ENCODE measurements at regions not wholly inside any gene's neighbourhood (a gene's known extent, or its start where the extent isn't known, plus 50 kb on each side); places are given as distances from the start of the nearest gene placed in this dataset.

- DNase-seq = no peak
Measured at GRCh38 chr3:22969276-22969675, 233.9 kb upstream of the UBE2E2 start.

GRCh38 chr3:22971497-22971896 is 231.6 kb upstream of the UBE2E2 start:
- DNase-seq = no peak

DNA sequence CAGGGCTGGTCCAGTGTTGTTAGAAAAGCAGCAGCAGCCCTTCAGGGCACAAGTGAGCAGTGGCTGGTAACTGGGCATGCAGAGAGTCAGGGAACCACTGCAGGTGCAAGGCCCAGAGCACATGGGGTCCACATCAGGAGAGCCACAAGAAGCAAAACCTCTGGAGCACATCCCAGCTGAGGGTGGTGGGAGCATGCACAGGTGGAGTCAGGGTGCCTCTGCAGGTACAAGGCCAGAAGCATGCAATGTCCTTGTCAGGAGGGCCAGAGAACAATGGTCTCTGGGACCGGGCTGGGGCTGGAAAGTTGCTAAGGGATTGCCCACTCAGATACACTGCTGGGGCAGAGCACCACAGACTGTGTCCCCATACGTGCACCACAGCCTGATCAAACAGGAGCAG is 226.1 kb upstream of the UBE2E2 start:
- no peak for DNase-seq

- no peak for DNase-seq
Measured at GRCh38 chr3:22977650-22978289, 225.4 kb upstream of the UBE2E2 start.

DNA sequence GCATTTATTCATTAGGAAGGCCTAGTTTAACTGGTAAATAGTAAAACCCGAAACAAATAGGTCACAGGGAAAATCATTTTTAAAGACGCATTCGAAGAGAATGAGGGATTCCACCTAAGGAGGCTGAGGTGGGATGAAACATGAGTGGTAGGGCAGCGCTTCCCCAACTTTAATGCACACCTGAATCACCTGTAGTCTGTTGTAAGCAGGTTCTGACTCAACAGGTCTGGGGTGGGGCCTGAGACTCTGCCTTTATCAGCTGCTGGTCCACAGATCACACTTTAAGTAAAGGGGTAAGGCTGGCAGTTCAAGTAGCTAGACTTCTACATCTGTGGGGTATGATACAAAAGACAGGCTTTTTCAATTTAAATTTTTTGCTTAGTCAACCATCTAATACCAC is 223.5 kb upstream of the UBE2E2 start:
- no peak for DNase-seq

DNA sequence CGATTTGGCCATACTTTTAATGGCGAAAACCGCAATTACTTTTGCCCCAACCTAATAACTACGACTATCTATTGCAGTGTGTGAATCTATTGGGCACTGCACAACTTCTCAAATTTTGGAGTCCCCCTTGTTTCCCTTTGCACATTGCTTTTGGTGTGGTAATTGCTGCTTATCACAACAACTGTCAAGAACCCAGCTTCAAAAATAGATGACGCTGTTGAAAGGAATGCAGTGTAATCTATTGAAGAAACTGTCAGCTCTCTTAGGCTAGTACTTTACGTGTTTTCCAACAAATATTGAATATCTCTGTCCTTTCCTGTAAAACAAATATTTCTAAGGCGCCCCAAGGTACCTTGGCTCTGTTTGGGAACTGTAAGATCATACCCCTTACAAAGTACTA is 222.8 kb upstream of the UBE2E2 start:
- peak; percentile 56 for DNase-seq

- DNase-seq = no peak
Measured at GRCh38 chr3:22981166-22981565, 222.0 kb upstream of the UBE2E2 start.

GRCh38 chr3:22981861-22982260 is 221.3 kb upstream of the UBE2E2 start:
- no peak for DNase-seq

GRCh38 chr3:22982981-22983587 is 220.0 kb upstream of the UBE2E2 start:
- no peak for DNase-seq

- no peak for DNase-seq
Measured at GRCh38 chr3:22986958-22987357, 216.2 kb upstream of the UBE2E2 start.

DNA sequence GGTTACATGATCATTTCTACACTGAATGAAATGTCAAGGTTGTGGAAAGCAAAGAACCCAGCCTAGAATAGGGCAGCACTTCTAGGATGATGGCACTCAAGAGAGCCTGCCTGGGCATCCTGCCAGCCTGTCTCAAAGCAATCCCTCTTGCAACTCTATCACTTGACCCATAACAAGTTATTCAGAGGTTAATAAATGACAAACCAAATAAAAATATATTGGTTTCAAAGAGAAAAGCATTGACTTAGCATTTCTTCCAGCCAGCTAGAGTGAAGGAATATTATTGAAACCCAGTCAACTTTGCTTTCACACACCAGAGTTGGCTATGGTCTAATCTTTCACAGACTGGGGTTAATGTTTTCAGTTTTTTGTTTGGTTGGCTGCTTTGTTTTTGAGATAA is 214.6 kb upstream of the UBE2E2 start:
- DNase-seq = no peak

DNA sequence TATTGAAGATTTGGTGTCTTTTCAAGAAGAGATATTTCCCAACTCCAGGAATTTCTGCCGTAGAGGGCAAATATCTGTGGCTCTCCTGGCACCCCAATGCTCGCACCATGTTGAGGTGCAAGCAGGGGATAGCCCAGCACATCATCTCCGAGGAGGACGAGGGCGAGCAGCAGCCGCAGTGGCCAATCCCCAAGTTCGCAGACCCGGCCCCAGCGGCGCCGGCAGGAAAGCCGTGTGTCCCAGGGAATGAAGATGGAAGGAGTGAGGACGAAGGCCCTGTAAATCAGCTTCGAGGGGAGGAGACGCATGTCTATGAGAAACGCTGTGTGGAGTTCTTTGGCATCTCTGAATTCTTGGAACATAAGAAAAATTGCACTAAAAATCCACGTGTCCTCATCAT is 213.4 kb upstream of the UBE2E2 start:
- no peak for DNase-seq

- DNase-seq = no peak
Measured at GRCh38 chr3:22990291-22991200, 212.6 kb upstream of the UBE2E2 start.

- DNase-seq = no peak
Measured at GRCh38 chr3:22994781-22995180, 208.3 kb upstream of the UBE2E2 start.

GRCh38 chr3:22996920-22997571 is 206.1 kb upstream of the UBE2E2 start:
- no peak for DNase-seq

- DNase-seq = no peak
Measured at GRCh38 chr3:23000371-23000770, 202.8 kb upstream of the UBE2E2 start.

GRCh38 chr3:23002151-23002550 is 201.0 kb upstream of the UBE2E2 start:
- DNase-seq = no peak

DNA sequence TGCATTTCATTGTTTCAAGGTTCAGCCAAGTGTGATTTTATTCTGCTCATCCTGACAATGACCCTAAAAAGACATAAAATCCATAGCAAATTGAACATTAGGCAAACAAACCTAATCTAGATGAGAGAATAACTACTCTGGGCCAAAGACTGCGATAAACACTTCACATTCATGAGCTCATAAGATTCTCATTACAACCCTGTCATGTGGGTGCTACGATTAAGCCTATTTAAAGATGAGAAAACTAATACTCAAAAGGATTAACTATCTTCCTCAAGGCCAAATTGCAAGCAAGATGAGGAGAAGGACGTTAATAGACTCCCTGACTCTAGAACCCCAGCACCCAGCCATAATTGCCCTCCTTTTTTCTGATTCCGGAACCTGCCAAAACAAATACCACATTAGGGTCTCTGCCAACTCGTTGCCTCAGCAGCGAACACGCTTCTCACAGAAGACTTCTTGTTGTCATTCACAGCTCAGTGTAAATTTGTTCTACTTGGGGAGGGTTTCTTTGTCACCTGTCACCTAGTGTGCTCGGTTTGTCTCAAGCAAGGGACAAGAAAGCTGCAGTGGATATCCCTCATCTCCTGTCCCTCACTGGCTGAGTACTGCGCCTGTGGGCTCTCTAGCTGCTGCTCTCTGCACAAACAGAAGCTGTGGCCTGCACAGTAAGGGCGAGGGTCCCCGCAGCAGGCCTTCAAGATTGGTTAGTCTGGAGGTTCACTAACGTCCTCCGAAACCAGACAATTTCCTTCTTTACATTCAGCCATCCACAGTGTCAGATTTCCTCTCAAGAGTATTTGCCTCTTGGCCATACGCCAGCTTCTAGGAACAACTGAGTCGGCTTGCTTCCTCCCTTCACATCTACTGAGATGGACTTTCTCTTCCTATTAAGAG is 200.0 kb upstream of the UBE2E2 start:
- DNase-seq = peak; percentile 45

DNA sequence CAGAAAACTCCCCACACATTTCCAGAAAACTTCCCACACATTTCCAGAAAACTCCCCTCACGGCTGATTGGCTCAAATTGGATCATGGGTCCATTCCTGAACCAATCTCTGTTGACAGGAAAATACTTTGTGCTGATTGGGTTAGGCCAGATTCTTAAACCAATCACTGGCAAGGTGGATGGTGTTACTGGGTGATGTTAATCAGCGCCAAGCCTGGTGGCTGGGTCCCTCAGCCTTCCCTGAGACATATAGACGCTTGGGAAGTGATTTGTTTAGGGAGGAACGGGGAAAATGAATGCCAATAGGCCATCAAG is 199.4 kb upstream of the UBE2E2 start:
- DNase-seq = no peak

DNA sequence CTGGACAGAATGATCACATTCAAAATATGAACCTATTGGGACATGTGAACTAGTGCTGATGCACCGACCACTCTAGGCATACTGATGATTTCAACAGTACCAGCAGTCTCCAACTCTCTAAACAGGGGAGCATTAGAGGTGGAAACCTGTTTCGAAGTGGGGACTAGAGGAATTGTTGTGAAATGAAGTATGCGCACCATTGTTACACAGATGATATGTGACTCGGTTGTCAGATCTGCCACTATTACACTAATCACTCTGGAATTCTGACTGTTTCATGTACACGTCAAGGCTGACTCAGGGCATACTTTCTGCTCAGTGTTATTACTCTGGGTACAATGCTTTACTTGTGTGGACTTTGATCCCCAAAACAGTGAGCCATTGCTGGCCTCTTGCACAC is 198.2 kb upstream of the UBE2E2 start:
- peak; percentile 67 for DNase-seq

DNA sequence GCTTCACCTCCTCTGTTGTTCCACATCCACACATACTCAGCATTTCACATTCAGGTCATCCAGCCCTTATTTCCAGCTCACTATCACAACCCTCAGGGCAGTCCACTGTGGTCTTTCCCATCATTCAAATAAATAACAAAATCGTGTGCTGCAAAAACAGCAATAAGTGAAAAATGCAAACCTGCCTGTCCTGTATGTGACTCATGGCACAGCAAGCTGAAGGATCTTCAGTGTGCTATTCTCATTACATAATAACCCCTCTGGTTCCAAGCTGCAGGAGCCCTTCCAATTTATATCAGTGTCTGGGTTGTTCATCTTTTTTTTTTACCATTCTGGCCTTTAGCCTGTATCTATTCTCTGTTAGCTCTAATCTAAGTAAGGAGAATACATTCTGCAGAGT is 185.3 kb upstream of the UBE2E2 start:
- peak; percentile 56 for DNase-seq

GRCh38 chr3:23019596-23020300 is 183.4 kb upstream of the UBE2E2 start:
- peak; percentile 37 for DNase-seq
